Activated naive CD4-positive, alpha-beta T cell treated with anti-CD3 and anti-CD28 coated beads for 36 hours (primary cell): ENCODE measurements at regions not wholly inside any gene's neighbourhood (a gene's known extent, or its start where the extent isn't known, plus 50 kb on each side); places are given as distances from the start of the nearest gene placed in this dataset.
A peak's percentile ranks its signal among the peaks of the same experiment; 100 is the strongest.

ENCODE experiments used
- CTCF ChIA-PET: fragments of 350-600 bp; sonication (Branson Sonifier 250); formaldehyde crosslinking; loops from one replicate; lab custom pipeline; 2021; ENCODE audit warnings: antibody characterized with exemption; lab: Charles Lee
- DNase-seq: peaks from one replicate; pipeline ENCODE4 v3.0.0-alpha.2; 2020
- H3K27ac Mint-ChIP-seq: one replicate; pipeline ENCODE4 v1.8.0; 2021; ENCODE audit warnings: mild to moderate bottlenecking, mixed read lengths
- H3K27me3 Mint-ChIP-seq: one replicate; pipeline ENCODE4 v1.8.0; 2021; ENCODE audit warnings: low read depth, mixed read lengths
- H3K36me3 Mint-ChIP-seq: one replicate; pipeline ENCODE4 v1.8.0; 2021; ENCODE audit warnings: low read depth, mixed read lengths
- H3K4me1 Mint-ChIP-seq: one replicate; pipeline ENCODE4 v1.8.0; 2021; ENCODE audit warnings: low read depth, mixed read lengths
- H3K4me3 Mint-ChIP-seq: one replicate; pipeline ENCODE4 v1.8.0; 2021; ENCODE audit warnings: mild to moderate bottlenecking, moderate library complexity, mixed read lengths
- H3K9me3 Mint-ChIP-seq: one replicate; pipeline ENCODE4 v1.8.0; 2021; ENCODE audit warnings: mixed read lengths
- intact Hi-C: fragments of 100-400 bp; cut with micrococcal nuclease; formaldehyde crosslinking; loops from one replicate; pipeline ENCODE4 v1.15.1; 2023

DNA sequence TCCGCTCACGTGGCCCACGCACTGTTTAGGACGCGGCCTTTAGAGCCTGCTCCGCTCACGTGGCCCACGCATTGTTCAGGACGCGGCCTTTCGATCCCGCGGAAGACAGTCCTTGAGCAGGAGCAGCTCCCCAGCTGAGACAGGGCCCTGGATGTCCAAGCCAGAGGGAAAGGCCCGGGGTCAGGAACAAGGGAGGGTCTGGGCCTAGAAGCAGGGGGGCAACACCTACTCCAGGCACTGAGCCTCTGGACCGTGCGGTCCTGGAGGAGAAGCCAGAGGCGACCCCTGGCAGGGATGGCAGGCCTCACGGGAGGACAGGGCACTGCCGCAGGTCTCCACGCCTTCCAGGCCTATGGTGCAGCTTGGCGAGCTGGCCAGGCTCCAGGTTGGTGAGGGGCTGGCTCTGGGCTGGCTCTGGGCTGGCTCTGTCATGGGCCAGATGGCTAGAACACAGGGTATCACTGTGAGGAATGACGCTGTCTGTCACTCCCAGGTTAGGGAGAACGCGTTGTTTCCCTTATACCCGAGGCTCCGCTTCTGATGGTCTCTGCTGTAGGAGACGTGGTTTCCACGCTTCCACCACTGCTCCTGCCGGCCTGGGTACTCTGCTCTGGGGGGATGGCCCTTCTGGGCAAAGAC, 341.7 kb downstream of the TMEM121 start:
- DNase-seq, result peak; percentile 0

DNA sequence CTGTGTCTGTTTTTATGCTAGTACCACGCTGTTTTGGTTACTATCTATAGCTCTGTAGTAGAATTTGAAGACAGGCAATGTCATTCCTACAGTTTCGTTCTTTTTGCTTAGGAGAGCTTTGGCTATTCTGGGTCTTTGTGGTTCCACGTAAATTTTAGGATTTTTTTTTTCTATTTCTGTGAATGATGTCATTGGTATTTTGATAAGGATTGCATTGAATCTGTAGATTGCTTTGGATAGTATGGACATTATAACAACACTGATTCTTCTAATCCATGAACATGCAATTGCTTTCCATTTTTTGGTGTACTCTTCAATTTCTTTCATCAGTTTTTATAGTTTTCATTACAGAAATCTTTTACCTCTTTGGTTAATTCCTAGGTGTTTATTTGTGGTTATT, 345.2 kb downstream of the TMEM121 start:
- H3K27ac Mint-ChIP-seq, result no peak overlapping the region
- peaks cover 18% of the 10 kb centered on the region for H3K27me3 Mint-ChIP-seq
- no peak overlapping the region for H3K4me3 Mint-ChIP-seq
- H3K4me1 Mint-ChIP-seq, result no peaks in the 10 kb centered on the region
- H3K9me3 Mint-ChIP-seq, result no peaks in the 10 kb centered on the region
- DNase-seq, result no peak
- intact Hi-C loops, result no loop called here
- H3K36me3 Mint-ChIP-seq, result no peaks in the 10 kb centered on the region
- CTCF ChIA-PET, result no interaction called here

More for the DNA sequence above, 341.7 kb downstream of the TMEM121 start:
- intact Hi-C loops, result no loop called here
- H3K9me3 Mint-ChIP-seq, result no peaks in the 10 kb centered on the region
- H3K27me3 Mint-ChIP-seq, result peaks cover 15% of the 10 kb centered on the region
- CTCF ChIA-PET, result no interaction called here
- H3K4me3 Mint-ChIP-seq, result no peak overlapping the region
- no peaks in the 10 kb centered on the region for H3K36me3 Mint-ChIP-seq
- no peaks in the 10 kb centered on the region for H3K4me1 Mint-ChIP-seq
- H3K27ac Mint-ChIP-seq, result no peak overlapping the region

DNA sequence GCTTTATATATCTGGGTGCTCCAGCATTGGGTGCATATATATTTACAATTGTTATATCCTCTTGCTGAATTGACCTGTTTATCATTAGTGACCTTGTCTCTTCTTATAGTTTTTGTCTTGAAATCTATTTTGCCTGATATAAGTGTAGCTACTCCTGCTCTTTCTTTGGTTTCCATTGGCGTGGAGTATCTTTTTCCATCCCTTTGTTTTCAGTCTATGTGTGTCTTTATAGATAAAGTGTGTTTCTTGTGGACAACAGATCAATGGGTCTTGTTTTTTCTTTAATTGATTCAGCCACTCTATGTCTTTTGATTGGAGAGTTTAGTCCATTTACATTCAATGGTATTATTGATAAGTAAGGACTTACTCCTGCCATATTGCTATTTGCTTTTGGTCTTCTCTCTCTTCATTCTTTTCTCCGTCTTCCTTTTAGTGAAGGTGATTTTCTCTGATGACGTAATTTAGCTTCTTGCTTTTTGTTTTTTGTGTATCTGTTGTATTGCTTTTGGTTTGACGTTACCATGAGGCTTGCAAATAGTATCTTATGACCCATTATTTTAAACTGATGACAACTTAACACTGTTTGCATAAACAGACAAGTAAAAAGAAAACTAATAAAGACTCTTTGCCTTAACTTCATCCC, 347.6 kb downstream of the TMEM121 start:
- CTCF ChIA-PET, result no interaction called here
- no peak for DNase-seq
- H3K4me1 Mint-ChIP-seq, result no peaks in the 10 kb centered on the region
- no peak overlapping the region for H3K27ac Mint-ChIP-seq
- no peaks in the 10 kb centered on the region for H3K36me3 Mint-ChIP-seq
- intact Hi-C loops, result no loop called here
- no peaks in the 10 kb centered on the region for H3K9me3 Mint-ChIP-seq
- H3K4me3 Mint-ChIP-seq, result no peak overlapping the region
- peaks cover 20% of the 10 kb centered on the region for H3K27me3 Mint-ChIP-seq

DNA sequence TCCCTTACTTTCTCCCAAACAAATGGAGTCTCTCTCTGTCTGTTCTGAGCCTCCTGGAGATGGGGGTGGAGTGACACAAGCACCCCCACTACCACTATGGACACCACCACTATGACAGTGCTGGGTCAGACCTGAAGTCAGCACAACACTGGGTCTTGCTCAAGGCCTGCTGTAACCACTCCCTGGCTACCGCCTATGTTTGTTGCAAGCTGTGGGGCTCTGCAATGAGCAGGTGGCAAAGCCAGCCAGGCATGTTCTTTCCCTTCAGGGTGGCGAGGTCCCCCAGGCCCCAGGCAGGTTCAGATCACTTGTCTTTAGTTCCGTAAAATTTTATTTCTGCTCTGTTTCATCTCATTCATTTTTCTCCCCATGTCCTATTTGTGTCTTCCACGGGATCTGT, 349.8 kb downstream of the TMEM121 start:
- no peaks in the 10 kb centered on the region for H3K4me1 Mint-ChIP-seq
- peak; percentile 2 for DNase-seq
- no peaks in the 10 kb centered on the region for H3K9me3 Mint-ChIP-seq
- H3K27ac Mint-ChIP-seq, result no peak overlapping the region
- peaks cover 23% of the 10 kb centered on the region for H3K27me3 Mint-ChIP-seq
- intact Hi-C loops, result no loop called here
- H3K4me3 Mint-ChIP-seq, result no peak overlapping the region
- CTCF ChIA-PET, result no interaction called here
- no peaks in the 10 kb centered on the region for H3K36me3 Mint-ChIP-seq

DNA sequence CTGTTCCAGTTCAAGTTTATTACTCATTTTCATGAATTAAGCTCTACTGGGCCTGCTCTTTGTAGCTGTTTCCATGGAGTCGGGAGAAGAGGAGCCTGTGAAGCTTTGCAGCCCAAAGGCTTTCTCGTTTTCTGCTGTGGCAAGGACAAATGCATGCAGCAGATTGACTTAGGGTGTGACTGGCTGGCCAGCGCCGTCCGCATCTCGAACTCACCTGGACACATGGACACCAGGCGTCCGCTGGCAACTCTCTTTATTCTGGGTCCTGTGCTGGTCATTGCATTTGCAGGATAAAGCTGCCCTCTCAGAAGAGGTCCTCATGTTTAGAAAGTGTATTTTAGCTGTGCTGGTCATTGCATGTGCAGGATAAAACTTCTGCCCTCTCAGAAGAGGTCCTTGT, 350.4 kb downstream of the TMEM121 start:
- no peak overlapping the region for H3K4me3 Mint-ChIP-seq

DNA sequence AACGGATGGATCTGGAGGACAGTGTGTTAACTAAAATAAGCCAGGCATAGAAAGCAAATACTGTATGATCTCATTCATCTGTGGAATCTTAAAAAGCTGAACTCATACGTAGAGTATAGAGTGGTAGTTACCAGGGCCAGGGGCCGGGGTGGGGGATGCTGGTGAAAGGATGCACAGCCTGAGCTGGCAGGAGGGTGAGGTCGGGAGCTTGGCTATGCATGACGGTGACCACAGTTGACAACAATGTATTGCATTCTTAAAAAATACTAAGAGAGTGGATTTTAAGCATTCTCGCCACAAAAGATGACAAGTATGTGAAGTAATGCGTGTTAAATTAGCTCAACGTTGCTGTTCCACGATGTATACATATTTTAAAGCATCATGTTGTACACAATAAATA, 351.3 kb downstream of the TMEM121 start:
- CTCF ChIA-PET, result no interaction called here
- Mint-ChIP-seq H3K27me3 (peaks cover 22% of the 10 kb centered on the region), H3K4me1 (no peaks in the 10 kb centered on the region), H3K4me3 (no peak overlapping the region), H3K36me3 (no peaks in the 10 kb centered on the region), H3K9me3 (no peaks in the 10 kb centered on the region), H3K27ac (no peak overlapping the region)
- DNase-seq, result no peak
- intact Hi-C loops, result no loop called here

More for the DNA sequence above, 350.4 kb downstream of the TMEM121 start:
- Mint-ChIP-seq H3K36me3 (no peaks in the 10 kb centered on the region), H3K27me3 (peaks cover 22% of the 10 kb centered on the region), H3K27ac (no peak overlapping the region), H3K9me3 (no peaks in the 10 kb centered on the region), H3K4me1 (no peaks in the 10 kb centered on the region)
- intact Hi-C loops, result no loop called here
- DNase-seq, result no peak
- CTCF ChIA-PET, result no interaction called here

DNA sequence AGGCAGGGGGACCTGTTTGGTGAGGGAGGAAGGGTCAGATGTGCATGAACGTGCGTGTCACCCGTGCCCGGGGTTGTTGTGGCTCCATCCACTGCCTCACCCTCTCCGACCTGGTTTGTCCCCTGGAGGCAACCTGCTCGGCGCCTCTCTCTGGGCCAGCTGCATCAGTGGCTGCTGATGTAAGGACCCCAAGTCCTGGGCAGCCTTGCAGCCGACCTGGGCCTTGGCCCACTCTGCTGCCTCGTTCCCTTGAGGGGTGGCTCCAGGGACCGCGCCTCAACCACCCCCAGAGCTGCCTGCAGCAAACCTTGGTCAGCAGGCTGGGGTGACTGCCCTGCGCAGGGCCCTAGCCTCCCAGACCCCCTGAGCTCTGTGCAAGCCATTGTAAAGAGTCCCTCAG, 351.7 kb downstream of the TMEM121 start:
- CTCF ChIA-PET, result no interaction called here
- Mint-ChIP-seq H3K4me3 (no peak overlapping the region), H3K4me1 (no peaks in the 10 kb centered on the region), H3K36me3 (no peaks in the 10 kb centered on the region), H3K9me3 (no peaks in the 10 kb centered on the region), H3K27me3 (peaks cover 22% of the 10 kb centered on the region), H3K27ac (no peak overlapping the region)
- peak; percentile 2 for DNase-seq
- intact Hi-C loops, result no loop called here

DNA sequence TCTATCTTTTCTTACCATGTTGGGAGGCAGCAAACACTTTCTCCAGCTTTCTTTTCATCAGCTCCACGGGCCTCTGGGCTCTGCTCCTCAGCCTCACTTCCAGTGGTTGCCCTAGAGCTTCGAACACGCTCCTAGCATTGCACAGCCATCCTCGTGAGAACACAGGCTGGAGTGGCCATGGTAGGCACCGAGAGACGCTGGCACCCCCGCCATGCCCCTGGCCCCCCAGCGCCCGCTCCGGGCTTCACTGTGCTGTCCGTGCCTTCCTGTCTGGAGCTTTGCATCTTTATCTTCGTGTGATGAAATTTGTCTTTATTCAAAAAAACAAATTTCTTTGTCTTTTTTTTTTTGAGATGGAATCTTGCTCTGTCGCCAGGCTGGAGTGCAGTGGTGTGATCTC, 352.2 kb downstream of the TMEM121 start:
- intact Hi-C loops, result no loop called here
- Mint-ChIP-seq H3K27ac (no peak overlapping the region), H3K27me3 (peaks cover 22% of the 10 kb centered on the region), H3K9me3 (no peaks in the 10 kb centered on the region), H3K4me1 (no peaks in the 10 kb centered on the region), H3K4me3 (no peak overlapping the region), H3K36me3 (no peaks in the 10 kb centered on the region)
- DNase-seq, result no peak
- CTCF ChIA-PET, result no interaction called here

DNA sequence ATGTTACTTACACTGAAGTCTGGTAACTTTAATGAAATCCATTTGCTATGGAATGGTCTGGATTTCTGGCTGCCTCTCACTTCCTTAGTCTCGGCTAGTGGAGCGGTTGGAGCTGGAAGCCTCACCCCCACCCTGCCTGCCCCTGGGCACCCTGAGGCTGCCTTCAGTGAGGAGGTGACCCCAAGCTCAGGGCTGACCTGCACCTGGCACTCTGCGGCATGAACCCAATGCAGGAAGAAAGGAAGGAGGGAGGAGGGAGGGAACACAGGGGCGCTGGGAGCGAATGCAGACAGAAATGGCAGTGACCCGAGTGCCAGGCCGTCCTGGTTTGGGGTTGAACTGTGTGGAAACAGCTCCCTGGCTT, 353.1 kb downstream of the TMEM121 start:
- Mint-ChIP-seq H3K27ac (no peak overlapping the region), H3K4me3 (no peak overlapping the region), H3K9me3 (no peaks in the 10 kb centered on the region), H3K27me3 (peaks cover 18% of the 10 kb centered on the region), H3K36me3 (no peaks in the 10 kb centered on the region), H3K4me1 (no peaks in the 10 kb centered on the region)
- peak; percentile 3 for DNase-seq
- intact Hi-C loops, result no loop called here
- CTCF ChIA-PET, result no interaction called here

DNA sequence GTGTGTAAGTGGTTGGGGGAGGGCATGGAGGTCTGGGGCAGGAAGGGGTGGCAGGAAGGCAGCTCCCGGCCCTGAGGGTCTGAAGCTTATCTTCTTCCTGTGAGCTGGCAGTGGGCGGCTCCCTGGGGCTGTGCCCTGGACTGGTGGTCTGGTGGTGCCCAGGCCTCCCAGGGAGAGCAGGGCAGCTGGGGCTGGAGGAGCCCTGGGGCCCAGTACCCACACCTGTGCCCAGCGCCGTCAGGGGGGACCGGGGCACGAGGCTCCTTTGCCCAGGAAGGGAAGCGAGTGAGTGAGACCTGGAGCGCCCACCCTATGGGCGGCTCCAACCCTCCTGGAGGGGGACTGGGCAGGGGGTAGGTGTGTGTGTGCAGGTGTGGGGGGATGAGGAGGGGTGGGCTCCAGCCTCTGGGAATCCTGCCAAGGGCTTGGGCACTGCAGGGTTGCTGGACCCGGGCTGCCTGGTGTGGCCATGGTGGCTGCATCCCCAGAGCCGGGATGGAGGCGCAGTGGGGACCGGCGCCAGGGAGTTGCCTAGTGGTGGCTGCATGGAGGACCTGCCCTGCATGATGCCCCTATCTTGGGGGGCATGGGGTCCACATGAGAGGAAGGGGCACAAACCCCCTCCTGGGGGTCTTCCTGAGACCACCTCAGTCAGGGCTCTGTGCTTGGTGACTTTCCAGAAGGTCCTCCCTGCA, 353.6 kb downstream of the TMEM121 start:
- Mint-ChIP-seq H3K27me3 (peaks cover 16% of the 10 kb centered on the region), H3K36me3 (no peaks in the 10 kb centered on the region), H3K27ac (no peak overlapping the region), H3K4me1 (no peaks in the 10 kb centered on the region), H3K9me3 (no peaks in the 10 kb centered on the region), H3K4me3 (no peak overlapping the region)
- intact Hi-C loops, result no loop called here
- CTCF ChIA-PET, result no interaction called here
- DNase-seq, result peak; percentile 2

DNA sequence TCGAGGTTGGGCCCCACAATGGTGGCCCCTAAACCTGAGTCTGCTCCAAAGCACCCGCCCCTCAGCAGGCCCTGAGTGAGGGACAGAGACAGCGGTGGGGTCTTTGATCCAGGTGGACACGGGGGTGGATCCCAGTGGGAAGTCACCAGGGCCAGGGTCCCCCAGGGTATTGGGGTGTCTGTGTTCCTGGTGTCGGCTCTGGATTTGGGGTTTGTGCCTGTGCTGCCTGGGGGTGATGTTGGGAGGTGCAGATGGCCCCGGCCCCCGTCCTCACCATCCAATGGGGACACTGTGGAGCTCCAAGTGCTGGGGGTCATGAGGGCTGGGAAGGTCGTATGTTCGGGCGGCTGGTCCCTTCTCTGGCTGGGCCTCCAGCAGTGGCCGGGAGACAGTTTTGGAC, 354.2 kb downstream of the TMEM121 start:
- H3K27ac Mint-ChIP-seq, result no peak overlapping the region
- no peaks in the 10 kb centered on the region for H3K4me1 Mint-ChIP-seq
- intact Hi-C loops, result no loop called here
- CTCF ChIA-PET, result no interaction called here
- DNase-seq, result peak; percentile 1
- H3K27me3 Mint-ChIP-seq, result peaks cover 16% of the 10 kb centered on the region
- no peaks in the 10 kb centered on the region for H3K36me3 Mint-ChIP-seq
- H3K9me3 Mint-ChIP-seq, result no peaks in the 10 kb centered on the region
- H3K4me3 Mint-ChIP-seq, result no peak overlapping the region

DNA sequence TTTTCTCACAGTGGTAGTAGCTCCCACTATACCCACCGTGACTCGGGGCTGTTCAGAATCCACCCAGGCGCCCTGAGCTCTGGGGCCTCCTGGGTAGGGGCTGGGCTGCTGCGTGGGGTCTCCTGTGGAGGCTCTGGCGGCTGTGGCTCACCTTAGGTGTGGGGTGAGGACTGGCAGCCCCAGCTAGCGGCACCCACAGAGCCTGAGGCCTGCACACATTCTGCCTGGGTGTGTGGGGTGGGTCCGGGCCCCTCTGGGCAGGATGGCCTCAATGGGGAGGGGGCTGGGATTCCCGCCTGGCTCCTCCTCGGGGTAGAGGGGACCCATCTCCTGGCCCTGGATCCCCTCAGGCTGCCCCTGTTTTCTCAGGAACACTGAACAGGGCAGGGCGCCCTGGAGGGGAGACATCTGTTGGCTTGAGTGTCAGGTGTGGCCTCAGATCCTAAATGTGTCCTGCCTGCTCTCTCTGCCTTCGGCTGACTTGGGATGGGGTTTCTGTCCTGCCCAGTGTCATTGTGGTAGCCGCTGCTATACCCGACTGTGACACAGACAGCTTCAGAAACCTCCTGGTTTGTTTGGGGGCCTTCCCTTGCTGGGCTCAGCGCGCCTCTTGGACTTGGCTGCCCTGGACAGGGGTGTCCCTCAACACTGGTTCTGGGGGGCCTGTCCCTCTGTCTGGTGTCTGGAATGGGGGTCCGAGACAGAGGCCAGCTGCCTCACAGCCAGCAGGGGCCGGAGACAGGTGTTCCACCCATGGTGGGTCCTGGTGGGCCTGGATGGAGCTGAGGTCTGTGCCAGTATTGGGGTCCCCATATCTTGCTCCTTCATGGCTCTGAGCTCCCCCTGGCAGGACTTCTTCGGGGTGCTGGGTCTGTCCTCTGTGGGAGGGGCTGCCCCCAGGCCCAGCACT, 354.9 kb downstream of the TMEM121 start:
- CTCF ChIA-PET, result no interaction called here
- Mint-ChIP-seq H3K9me3 (no peaks in the 10 kb centered on the region), H3K4me1 (no peaks in the 10 kb centered on the region), H3K27me3 (peaks cover 9% of the 10 kb centered on the region), H3K4me3 (no peak overlapping the region), H3K27ac (no peak overlapping the region), H3K36me3 (no peaks in the 10 kb centered on the region)
- intact Hi-C loops, result no loop called here
- peak; percentile 2 for DNase-seq
